MM.1S (cell line): ENCODE measurements at regions not wholly inside any gene's neighbourhood (a gene's known extent, or its start where the extent isn't known, plus 50 kb on each side); places are given as distances from the start of the nearest gene placed in this dataset.

Experiments
- DNase-seq: peaks from one replicate; pipeline ENCODE4 v3.0.0-alpha.2; 2015
- H2AFZ ChIP-seq: fragments of 300-600 bp; sonication (generic); 2 replicates; pipeline ENCODE4 v1.6.0; 2016; ENCODE audit warnings: antibody characterized with exemption, low read length
- H3F3A ChIP-seq: fragments of 300-600 bp; sonication (generic); 2 replicates; pipeline ENCODE4 v1.6.1; 2016; ENCODE audit warnings: mild to moderate bottlenecking, antibody characterized with exemption, low read length, moderate library complexity, mixed read lengths; ENCODE audit not compliant: insufficient read depth
- H3K27ac ChIP-seq: fragments of 300-600 bp; sonication (generic); 2 replicates; pipeline ENCODE4 v1.5.1; 2016; ENCODE audit warnings: mild to moderate bottlenecking, low read length
- H3K27me3 ChIP-seq: fragments of 300-600 bp; sonication (generic); replicated peaks from 2 replicates; pipeline ENCODE4 v1.6.0; 2016; ENCODE audit warnings: low read length; ENCODE audit not compliant: insufficient read depth
- H3K36me3 ChIP-seq: fragments of 300-600 bp; sonication (generic); replicated peaks from 2 replicates; pipeline ENCODE4 v1.6.1; 2016; ENCODE audit warnings: mild to moderate bottlenecking, low read length, mixed read lengths; ENCODE audit not compliant: insufficient read depth
- H3K4me1 ChIP-seq: fragments of 300-600 bp; sonication (generic); 2 replicates; pipeline ENCODE4 v1.6.1; 2016; ENCODE audit warnings: low read length, mixed read lengths
- H3K4me2 ChIP-seq: fragments of 300-600 bp; sonication (generic); 2 replicates; pipeline ENCODE4 v1.6.0; 2016; ENCODE audit warnings: low read depth, low read length
- H3K4me3 ChIP-seq: fragments of 300-600 bp; sonication (generic); 2 replicates; pipeline ENCODE4 v1.5.1; 2016; ENCODE audit warnings: low read length, mixed read lengths
- H3K79me2 ChIP-seq: fragments of 300-600 bp; sonication (generic); 2 replicates; pipeline ENCODE4 v1.6.1; 2016; ENCODE audit warnings: mixed run types, low read length, mixed read lengths
- H3K9ac ChIP-seq: fragments of 300-600 bp; sonication (generic); 2 replicates; pipeline ENCODE4 v1.6.1; 2016; ENCODE audit warnings: low read length, mixed read lengths
- H3K9me2 ChIP-seq: fragments of 300-600 bp; sonication (generic); replicated peaks from 2 replicates; pipeline ENCODE4 v1.6.1; 2016; ENCODE audit warnings: mild to moderate bottlenecking, low read length, mixed read lengths; ENCODE audit not compliant: insufficient read depth
- H3K9me3 ChIP-seq: fragments of 300-600 bp; sonication (generic); replicated peaks from 2 replicates; pipeline ENCODE4 v1.6.1; 2016; ENCODE audit warnings: mild to moderate bottlenecking, low read length, mixed read lengths; ENCODE audit not compliant: insufficient read depth
- H4K20me1 ChIP-seq: fragments of 300-600 bp; sonication (generic); 2 replicates; pipeline ENCODE4 v1.6.1; 2016; ENCODE audit warnings: mild to moderate bottlenecking, low read length, moderate library complexity, mixed read lengths; ENCODE audit not compliant: insufficient read depth
- CTCF ChIP-seq: fragments of 300-600 bp; sonication (generic); IDR thresholded peaks from 2 replicates; pipeline ENCODE4 v1.5.1; 2016; ENCODE audit warnings: antibody characterized with exemption, low read length, mixed read lengths
- EZH2 ChIP-seq: fragments of 300-600 bp; sonication (generic); optimal IDR thresholded peaks from 2 replicates; pipeline ENCODE3; 2017; ENCODE audit warnings: low read depth, mild to moderate bottlenecking, antibody characterized with exemption, low read length, mixed read lengths
- EZH2phosphoT487 ChIP-seq: fragments of 300-600 bp; sonication (generic); IDR thresholded peaks from 2 replicates; pipeline ENCODE4 v1.6.1; 2018; ENCODE audit warnings: antibody characterized with exemption, low read length

- TF ChIP-seq CTCF, result no peak
- no peak for TF ChIP-seq EZH2
- TF ChIP-seq EZH2phosphoT487, result no peak
- Histone ChIP-seq H3K4me1 (no peaks in the 10 kb centered on the region), H3K9me3 (no peaks in the 10 kb centered on the region), H3K9me2 (no peaks in the 10 kb centered on the region), H3K27me3 (peaks cover 14% of the 10 kb centered on the region), H3K27ac (no peak overlapping the region), H3F3A (no peaks in the 10 kb centered on the region), H3K9ac (no peak overlapping the region), H3K79me2 (no peaks in the 10 kb centered on the region), H3K4me3 (no peak overlapping the region), H3K36me3 (no peaks in the 10 kb centered on the region), H2AFZ (no peak overlapping the region), H4K20me1 (no peaks in the 10 kb centered on the region), H3K4me2 (no peak overlapping the region)
- no peak for DNase-seq
Measured at GRCh38 chr5:141740885-141741284, 58.9 kb upstream of the ARAP3 start.

GRCh38 chr5:141737535-141737934 is 55.5 kb upstream of the ARAP3 start:
- no peak overlapping the region for H3K9ac ChIP-seq
- H3K9me2 ChIP-seq, result no peaks in the 10 kb centered on the region
- TF ChIP-seq EZH2phosphoT487 (no peak), CTCF (no peak), EZH2 (no peak)
- no peak overlapping the region for H3K4me2 ChIP-seq
- no peaks in the 10 kb centered on the region for H4K20me1 ChIP-seq
- H3K4me1 ChIP-seq, result no peaks in the 10 kb centered on the region
- H3K36me3 ChIP-seq, result no peaks in the 10 kb centered on the region
- H3K27me3 ChIP-seq, result peaks cover 14% of the 10 kb centered on the region
- no peak overlapping the region for H2AFZ ChIP-seq
- no peaks in the 10 kb centered on the region for H3K79me2 ChIP-seq
- H3F3A ChIP-seq, result no peaks in the 10 kb centered on the region
- H3K4me3 ChIP-seq, result no peak overlapping the region
- no peak overlapping the region for H3K27ac ChIP-seq
- DNase-seq, result no peak
- no peaks in the 10 kb centered on the region for H3K9me3 ChIP-seq

- no peak for DNase-seq
- no peaks in the 10 kb centered on the region for H3K79me2 ChIP-seq
- no peaks in the 10 kb centered on the region for H3K36me3 ChIP-seq
- H3F3A ChIP-seq, result no peaks in the 10 kb centered on the region
- TF ChIP-seq EZH2 (no peak), CTCF (no peak), EZH2phosphoT487 (no peak)
- H3K4me3 ChIP-seq, result no peak overlapping the region
- H3K27ac ChIP-seq, result no peak overlapping the region
- peaks cover 14% of the 10 kb centered on the region for H3K27me3 ChIP-seq
- H4K20me1 ChIP-seq, result no peaks in the 10 kb centered on the region
- no peaks in the 10 kb centered on the region for H3K9me3 ChIP-seq
- no peaks in the 10 kb centered on the region for H3K9me2 ChIP-seq
- no peaks in the 10 kb centered on the region for H3K4me1 ChIP-seq
- no peak overlapping the region for H3K9ac ChIP-seq
- no peak overlapping the region for H2AFZ ChIP-seq
- no peak overlapping the region for H3K4me2 ChIP-seq
Measured at GRCh38 chr5:141735823-141736222, 53.8 kb upstream of the ARAP3 start.
